Keratinocyte (primary cell): ENCODE measurements at regions not wholly inside any gene's neighbourhood (a gene's known extent, or its start where the extent isn't known, plus 50 kb on each side); places are given as distances from the start of the nearest gene placed in this dataset.
"Not testable (repeated sequence)": the region's sequence is repeated elsewhere in the genome, so short reads cannot be mapped to it uniquely, and the experiment has no call there.

Experiments
- CTCF ChIP-seq, 3 experiments: IDR thresholded peaks in 1 of 3; conservative IDR thresholded peaks in 1 of 3; optimal IDR thresholded peaks in 1 of 3; 2 replicates in 2 of 3; 3 replicates in 1 of 3; pipeline versions ENCODE3 to v1.5.1; 2011; ENCODE audit warnings: low read length in 3 of 3, mild to moderate bottlenecking in 3 of 3, moderate library complexity in 2 of 3, control low read depth in 1 of 3, inconsistent platforms in 1 of 3; ENCODE audit not compliant: insufficient read depth in 2 of 3; ENCODE audit errors: extremely low read depth in 1 of 3
- EZH2 ChIP-seq: IDR thresholded peaks from one replicate; pipeline ENCODE4 v1.6.1; 2012; ENCODE audit warnings: inconsistent platforms, mild to moderate bottlenecking, low read length, moderate library complexity

- peak in 1 of 3 experiments; percentile 2 for TF ChIP-seq CTCF (optimal IDR thresholded peaks at IDR 0.05 in 1 of 3, IDR thresholded peaks at IDR 0.05 in 1 of 3, conservative IDR thresholded peaks at IDR 0.05 in 1 of 3; ENCODE audit: extremely low read depth in 1 of 3, insufficient read depth in 2 of 3, low read length in 3 of 3)
- TF ChIP-seq EZH2, result not testable (repeated sequence)
Observed at GRCh38 chrX:89350024-89350423, 571.7 kb upstream of the TGIF2LX start.
